ENCODE measurements at regions not wholly inside any gene's neighbourhood (a gene's known extent, or its start where the extent isn't known, plus 50 kb on each side); places are given as distances from the start of the nearest gene placed in this dataset.
"Not testable (repeated sequence)": the region's sequence is repeated elsewhere in the genome, so short reads cannot be mapped to it uniquely, and the experiment has no call there.

- TF ChIP-seq CTCF (IDR thresholded peaks at IDR 0.05; ENCODE audit: borderline replicate concordance, insufficient read depth, low read depth, low read length), result no peak
- H3K4me3 ChIP-seq (ENCODE audit: low read depth, low read length), result no peak overlapping the region
Measured at GRCh38 chr15:69559440-69560190, 107.0 kb downstream of the RPLP1 start.

- TF ChIP-seq CTCF (IDR thresholded peaks at IDR 0.05; ENCODE audit: borderline replicate concordance, insufficient read depth, low read depth, low read length), result no peak
- no peak overlapping the region for H3K4me3 ChIP-seq (ENCODE audit: low read depth, low read length)
Measured at GRCh38 chr15:69561071-69561784, 108.6 kb downstream of the RPLP1 start.

GRCh38 chr15:69562116-69562515, 109.5 kb downstream of the RPLP1 start:
- H3K4me3 ChIP-seq (ENCODE audit: low read depth, low read length), result no peak overlapping the region
- no peak for TF ChIP-seq CTCF (IDR thresholded peaks at IDR 0.05; ENCODE audit: borderline replicate concordance, insufficient read depth, low read depth, low read length)

GRCh38 chr15:69562564-69562963, 109.9 kb downstream of the RPLP1 start:
- H3K4me3 ChIP-seq (ENCODE audit: low read depth, low read length), result no peak overlapping the region
- no peak for TF ChIP-seq CTCF (IDR thresholded peaks at IDR 0.05; ENCODE audit: borderline replicate concordance, insufficient read depth, low read depth, low read length)

GRCh38 chr15:69565066-69565655, 112.5 kb downstream of the RPLP1 start:
- no peak overlapping the region for H3K4me3 ChIP-seq (ENCODE audit: low read depth, low read length)
- no peak for TF ChIP-seq CTCF (IDR thresholded peaks at IDR 0.05; ENCODE audit: borderline replicate concordance, insufficient read depth, low read depth, low read length)

- not testable (repeated sequence) for H3K4me3 ChIP-seq (ENCODE audit: low read depth, low read length)
Measured at GRCh38 chr15:69567238-69567760, 114.7 kb downstream of the RPLP1 start.

- no peak for TF ChIP-seq CTCF (IDR thresholded peaks at IDR 0.05; ENCODE audit: borderline replicate concordance, insufficient read depth, low read depth, low read length)
- H3K4me3 ChIP-seq (ENCODE audit: low read depth, low read length), result no peak overlapping the region
Measured at GRCh38 chr15:69568173-69569009, 115.8 kb downstream of the RPLP1 start.
